Liver (tissue), 7 donors: ENCODE measurements at regions not wholly inside any gene's neighbourhood (a gene's known extent, or its start where the extent isn't known, plus 50 kb on each side); places are given as distances from the start of the nearest gene placed in this dataset.

ENCODE experiments used
- DNase-seq: peaks from one replicate; pipeline ENCODE4 v3.0.0-alpha.2; 2017; ENCODE audit warnings: low spot score
- H3K27ac ChIP-seq, 2 donors: one replicate each; pipeline ENCODE4 v1.7.0; 2013; ENCODE audit warnings: inconsistent platforms in 2 of 2, low read length in 2 of 2, control low read depth in 1 of 2, low read depth in 1 of 2, mild to moderate bottlenecking in 1 of 2
- H3K27me3 ChIP-seq, 4 donors: one replicate each; pipeline versions ENCODE4 v1.6.1 to v1.7.0; 2013; ENCODE audit warnings: low read length in 3 of 4, inconsistent platforms in 1 of 4, mild to moderate bottlenecking in 1 of 4, moderate library complexity in 1 of 4; ENCODE audit not compliant: control insufficient read depth in 4 of 4, insufficient read depth in 4 of 4
- H3K36me3 ChIP-seq, 4 donors: one replicate each; pipeline versions ENCODE4 v1.6.1 to v1.7.0; 2013; ENCODE audit warnings: low read length in 3 of 4, mild to moderate bottlenecking in 3 of 4, low read depth in 1 of 4, moderate library complexity in 1 of 4; ENCODE audit not compliant: control insufficient read depth in 4 of 4, insufficient read depth in 3 of 4
- H3K4me1 ChIP-seq, 4 donors: one replicate each; pipeline versions ENCODE4 v1.6.1 to v1.7.0; 2013; ENCODE audit warnings: low read length in 3 of 4, mild to moderate bottlenecking in 3 of 4, moderate library complexity in 1 of 4; ENCODE audit not compliant: control insufficient read depth in 4 of 4, insufficient read depth in 4 of 4
- H3K4me3 ChIP-seq, 3 donors: one replicate each; pipeline versions ENCODE4 v1.6.1 to v1.7.0; 2013; ENCODE audit warnings: low read length in 3 of 3, control low read depth in 1 of 3, low read depth in 1 of 3, mild to moderate bottlenecking in 1 of 3
- H3K9ac ChIP-seq, 2 donors: one replicate each; pipeline ENCODE4 v1.7.0; 2013; ENCODE audit warnings: low read length in 2 of 2, mild to moderate bottlenecking in 2 of 2, moderate library complexity in 2 of 2, control low read depth in 1 of 2, low read depth in 1 of 2
- H3K9me3 ChIP-seq, 4 donors: one replicate each; pipeline versions ENCODE4 v1.6.1 to v1.7.0; 2013; ENCODE audit warnings: low read length in 3 of 4; ENCODE audit not compliant: control insufficient read depth in 4 of 4
- EGR1 ChIP-seq, 2 donors: IDR thresholded peaks; 2 replicates each; pipeline ENCODE4 v1.6.1; 2016 to 2018; ENCODE audit warnings: antibody characterized with exemption in 2 of 2, low read depth in 2 of 2
- FOXA1 ChIP-seq: IDR thresholded peaks from 2 replicates; pipeline ENCODE4 v1.6.1; 2016; ENCODE audit warnings: antibody characterized with exemption
- GABPA ChIP-seq, 2 donors: IDR thresholded peaks in 1 of 2; conservative IDR thresholded peaks in 1 of 2; 2 replicates each; pipeline ENCODE4 v1.6.1; 2016; ENCODE audit warnings: antibody characterized with exemption in 2 of 2, mild to moderate bottlenecking in 1 of 2, moderate library complexity in 1 of 2
- HNF4A ChIP-seq, 2 donors: conservative IDR thresholded peaks; 2 replicates each; pipeline ENCODE4 v1.6.1; 2016; ENCODE audit warnings: antibody characterized with exemption in 2 of 2, mild to moderate bottlenecking in 2 of 2
- HNF4G ChIP-seq: IDR thresholded peaks from 2 replicates; pipeline ENCODE4 v1.6.1; 2016; ENCODE audit warnings: antibody characterized with exemption
- JUND ChIP-seq, 2 donors: IDR thresholded peaks; 2 replicates each; pipeline ENCODE4 v1.6.1; 2016; ENCODE audit warnings: antibody characterized with exemption in 2 of 2
- NR2F2 ChIP-seq: IDR thresholded peaks from 2 replicates; pipeline ENCODE4 v1.6.1; 2016; ENCODE audit warnings: antibody characterized with exemption
- RAD21 ChIP-seq, 2 donors: IDR thresholded peaks; 2 replicates each; pipeline ENCODE4 v1.6.1; 2016; ENCODE audit warnings: antibody characterized with exemption in 2 of 2, mild to moderate bottlenecking in 2 of 2
- RXRA ChIP-seq, 2 donors: IDR thresholded peaks; 2 replicates each; pipeline ENCODE4 v1.6.1; 2017 to 2018; ENCODE audit warnings: antibody characterized with exemption in 2 of 2, mild to moderate bottlenecking in 1 of 2
- SP1 ChIP-seq: IDR thresholded peaks from 2 replicates; pipeline ENCODE4 v1.6.1; 2018; ENCODE audit warnings: antibody characterized with exemption, mild to moderate bottlenecking
- TAF1 ChIP-seq: conservative IDR thresholded peaks from 2 replicates; pipeline ENCODE4 v1.6.1; 2016; ENCODE audit warnings: antibody characterized with exemption, mild to moderate bottlenecking
- WGBS: extraction: QIAGEN DNeasy Blood & Tissue Kit; methylation state at CpG from one replicate; pipeline ENCODE4 v1.1.7; 2013; 5-methylcytosine and 5-hydroxymethylcytosine counted together
- TF ChIP-seq, protein P1 (sequence below): IDR thresholded peaks from 2 replicates; pipeline ENCODE4 v1.6.1; 2016; ENCODE audit warnings: antibody characterized with exemption
- donor health status: healthy.
- donor health status: healthy.
- donor health status: healthy.
- donor health status: healthy.

DNA sequence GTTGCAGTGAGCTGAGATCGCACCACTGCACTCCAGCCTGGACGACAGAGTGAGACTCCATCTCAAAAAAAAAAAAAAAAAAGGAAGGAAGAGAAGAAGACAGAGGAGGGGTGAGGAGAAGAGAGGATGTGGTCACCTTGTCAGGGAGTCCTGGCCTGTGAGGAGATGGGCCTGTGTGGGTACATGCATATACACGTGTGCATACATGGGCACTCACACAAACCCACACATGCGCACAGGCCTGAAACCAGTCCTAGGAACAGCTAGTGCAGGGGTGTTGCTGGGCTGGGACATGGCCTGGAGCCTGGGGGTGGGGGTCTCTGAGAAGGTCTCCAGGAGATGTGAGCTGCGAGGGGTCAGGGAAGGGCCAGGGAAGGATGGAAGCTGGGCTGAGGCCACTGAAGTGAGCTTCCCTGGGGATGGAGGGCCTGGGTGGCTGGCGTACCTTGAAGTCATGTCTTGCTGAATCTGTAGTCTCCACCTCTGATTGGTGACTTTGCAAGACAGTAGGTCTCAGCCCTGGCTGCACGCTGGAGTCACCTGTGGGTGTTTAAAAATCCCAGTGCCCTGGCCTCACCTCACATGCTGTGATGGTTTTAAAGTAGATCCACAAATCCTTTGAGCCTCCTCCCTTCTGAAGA lies 72.4 kb downstream of the MRM1 start:
- no peaks in the 10 kb centered on the region for H3K4me1 ChIP-seq
- no peak overlapping the region for H3K4me3 ChIP-seq
- no peak overlapping the region for H3K27ac ChIP-seq
- TF ChIP-seq RAD21 (IDR thresholded peaks at IDR 0.05) (no peak), GABPA (IDR thresholded peaks at IDR 0.05 in 1 of 2, conservative IDR thresholded peaks at IDR 0.05 in 1 of 2) (no peak), EGR1 (IDR thresholded peaks at IDR 0.05; ENCODE audit: low read depth in 2 of 2) (no peak), RXRA (IDR thresholded peaks at IDR 0.05) (no peak), SP1 (no peak), TAF1 (no peak), FOXA1 (no peak), HNF4G (no peak), HNF4A (conservative IDR thresholded peaks at IDR 0.05) (no peak)
- TF ChIP-seq, protein P1, sequence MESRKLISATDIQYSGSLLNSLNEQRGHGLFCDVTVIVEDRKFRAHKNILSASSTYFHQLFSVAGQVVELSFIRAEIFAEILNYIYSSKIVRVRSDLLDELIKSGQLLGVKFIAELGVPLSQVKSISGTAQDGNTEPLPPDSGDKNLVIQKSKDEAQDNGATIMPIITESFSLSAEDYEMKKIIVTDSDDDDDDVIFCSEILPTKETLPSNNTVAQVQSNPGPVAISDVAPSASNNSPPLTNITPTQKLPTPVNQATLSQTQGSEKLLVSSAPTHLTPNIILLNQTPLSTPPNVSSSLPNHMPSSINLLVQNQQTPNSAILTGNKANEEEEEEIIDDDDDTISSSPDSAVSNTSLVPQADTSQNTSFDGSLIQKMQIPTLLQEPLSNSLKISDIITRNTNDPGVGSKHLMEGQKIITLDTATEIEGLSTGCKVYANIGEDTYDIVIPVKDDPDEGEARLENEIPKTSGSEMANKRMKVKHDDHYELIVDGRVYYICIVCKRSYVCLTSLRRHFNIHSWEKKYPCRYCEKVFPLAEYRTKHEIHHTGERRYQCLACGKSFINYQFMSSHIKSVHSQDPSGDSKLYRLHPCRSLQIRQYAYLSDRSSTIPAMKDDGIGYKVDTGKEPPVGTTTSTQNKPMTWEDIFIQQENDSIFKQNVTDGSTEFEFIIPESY, result no peak
- no peak for DNase-seq
- H3K9ac ChIP-seq, result no peak overlapping the region
- no peaks in the 10 kb centered on the region for H3K36me3 ChIP-seq
- no peaks in the 10 kb centered on the region for H3K27me3 ChIP-seq
- H3K9me3 ChIP-seq, result no peaks in the 10 kb centered on the region
- WGBS, result 93% methylated on average over 7 of the region's 7 CpGs

DNA sequence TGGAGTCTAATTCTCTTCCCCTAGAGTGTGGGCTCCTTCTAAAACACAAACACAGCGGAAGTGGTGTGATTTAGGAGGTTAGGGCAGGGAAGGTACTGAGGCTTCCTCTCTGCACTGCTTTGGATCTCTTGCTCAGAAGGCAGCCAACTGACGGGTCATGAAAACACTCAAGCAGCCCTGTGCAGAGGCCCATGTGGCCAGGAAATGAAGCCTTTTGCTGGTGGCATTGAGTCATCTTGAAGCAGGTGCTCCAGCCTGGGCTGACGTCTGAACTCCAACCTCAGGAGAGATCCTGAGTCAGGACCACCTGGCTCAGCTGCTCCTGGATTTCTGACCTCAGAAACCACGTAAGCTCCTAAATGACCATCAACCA lies 72.9 kb downstream of the MRM1 start:
- DNase-seq, result no peak
- TF ChIP-seq RXRA (IDR thresholded peaks at IDR 0.05) (no peak), SP1 (no peak), RAD21 (IDR thresholded peaks at IDR 0.05) (no peak), JUND (IDR thresholded peaks at IDR 0.05) (no peak), NR2F2 (no peak), HNF4A (conservative IDR thresholded peaks at IDR 0.05) (no peak), TAF1 (no peak), EGR1 (IDR thresholded peaks at IDR 0.05; ENCODE audit: low read depth in 2 of 2) (no peak)
- 89% methylated on average over 4 of the region's 4 CpGs for WGBS
- Histone ChIP-seq H3K27me3 (no peaks in the 10 kb centered on the region), H3K4me1 (no peaks in the 10 kb centered on the region), H3K9ac (no peak overlapping the region), H3K4me3 (no peak overlapping the region), H3K27ac (no peak overlapping the region), H3K9me3 (no peaks in the 10 kb centered on the region), H3K36me3 (no peaks in the 10 kb centered on the region)

DNA sequence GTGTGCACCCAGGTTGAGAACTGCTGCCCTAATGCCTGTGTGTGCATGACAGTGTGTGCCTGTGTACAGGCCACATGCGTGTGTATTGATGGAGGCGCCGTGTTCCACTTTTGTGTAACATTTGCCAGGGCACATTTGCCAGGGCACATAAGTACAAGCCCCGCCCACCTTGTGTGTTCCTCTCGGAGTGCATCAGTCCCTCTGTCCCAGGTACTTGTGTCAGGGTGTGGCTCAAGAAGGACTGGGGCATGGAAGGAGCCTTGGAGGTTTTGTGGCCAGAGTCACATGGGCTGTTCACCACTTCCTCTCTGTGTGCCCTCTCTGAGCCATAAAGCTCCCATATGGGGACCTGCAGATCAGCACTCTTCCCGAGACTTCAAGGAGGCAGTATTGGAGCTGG lies 73.9 kb downstream of the MRM1 start:
- TF ChIP-seq TAF1, result no peak
- no peak overlapping the region for H3K27ac ChIP-seq
- no peaks in the 10 kb centered on the region for H3K4me1 ChIP-seq
- H3K9ac ChIP-seq, result no peak overlapping the region
- no peaks in the 10 kb centered on the region for H3K36me3 ChIP-seq
- DNase-seq, result no peak
- WGBS, result 74% methylated on average over 6 of the region's 6 CpGs
- no peak overlapping the region for H3K4me3 ChIP-seq
- H3K9me3 ChIP-seq, result no peaks in the 10 kb centered on the region
- H3K27me3 ChIP-seq, result no peaks in the 10 kb centered on the region

DNA sequence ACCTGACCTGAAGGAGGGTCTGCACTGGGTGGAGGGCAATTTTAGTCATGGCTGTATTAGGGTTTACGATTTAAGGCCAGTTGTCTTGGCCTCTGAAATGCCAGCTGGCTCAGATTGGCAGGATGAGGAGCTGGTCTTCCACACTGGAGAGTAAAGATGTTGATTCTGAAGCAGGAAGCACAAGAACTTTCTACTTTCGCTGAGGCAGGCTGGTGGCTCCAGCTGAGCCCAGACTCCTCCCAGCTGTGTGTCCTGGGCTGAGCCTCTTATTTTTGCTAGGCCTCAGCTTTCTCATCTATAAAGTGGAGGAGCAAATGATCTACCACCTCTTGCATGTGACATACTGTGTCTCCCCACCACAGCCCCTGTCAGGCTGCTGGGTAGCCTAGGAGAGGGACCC lies 74.4 kb downstream of the MRM1 start:
- H3K36me3 ChIP-seq, result no peaks in the 10 kb centered on the region
- DNase-seq, result no peak
- H3K4me1 ChIP-seq, result no peaks in the 10 kb centered on the region
- H3K9me3 ChIP-seq, result no peaks in the 10 kb centered on the region
- H3K4me3 ChIP-seq, result no peak overlapping the region
- no peaks in the 10 kb centered on the region for H3K27me3 ChIP-seq
- TF ChIP-seq FOXA1, result no peak
- 63% methylated on average over 2 of the region's 2 CpGs for WGBS
- H3K27ac ChIP-seq, result no peak overlapping the region
- H3K9ac ChIP-seq, result no peak overlapping the region
